Large intestine (tissue), 3 donors: ENCODE measurements at regions not wholly inside any gene's neighbourhood (a gene's known extent, or its start where the extent isn't known, plus 50 kb on each side); places are given as distances from the start of the nearest gene placed in this dataset.

Source experiments
- DNase-seq, 2 donors: peaks; one replicate each; pipeline versions ENCODE4 v3.0.0 to v3.0.0-alpha.2; 2013
- H3K27ac ChIP-seq: one replicate; pipeline ENCODE4 v1.5.1; 2013; ENCODE audit warnings: low read length
- H3K27me3 ChIP-seq: 2 replicates; pipeline ENCODE4 v1.6.1; 2013; ENCODE audit warnings: low read length; ENCODE audit not compliant: control insufficient read depth, insufficient read depth
- H3K36me3 ChIP-seq: 2 replicates; pipeline ENCODE4 v1.6.1; 2013; ENCODE audit warnings: low read length; ENCODE audit not compliant: control insufficient read depth, insufficient read depth
- H3K4me1 ChIP-seq: one replicate; pipeline ENCODE4 v1.6.1; 2013; ENCODE audit warnings: low read length; ENCODE audit not compliant: control insufficient read depth, insufficient read depth
- H3K4me3 ChIP-seq: one replicate; pipeline ENCODE4 v1.5.1; 2013; ENCODE audit warnings: low read length
- H3K9me3 ChIP-seq: one replicate; pipeline ENCODE4 v1.6.1; 2013; ENCODE audit warnings: mild to moderate bottlenecking, low read depth, low read length, moderate library complexity; ENCODE audit not compliant: control insufficient read depth
- WGBS: methylation state at CpG from one replicate; pipeline ENCODE4 v1.1.5; 2013; ENCODE audit warnings: low lambda C conversion rate; ENCODE audit not compliant: insufficient coverage; 5-methylcytosine and 5-hydroxymethylcytosine counted together

DNA sequence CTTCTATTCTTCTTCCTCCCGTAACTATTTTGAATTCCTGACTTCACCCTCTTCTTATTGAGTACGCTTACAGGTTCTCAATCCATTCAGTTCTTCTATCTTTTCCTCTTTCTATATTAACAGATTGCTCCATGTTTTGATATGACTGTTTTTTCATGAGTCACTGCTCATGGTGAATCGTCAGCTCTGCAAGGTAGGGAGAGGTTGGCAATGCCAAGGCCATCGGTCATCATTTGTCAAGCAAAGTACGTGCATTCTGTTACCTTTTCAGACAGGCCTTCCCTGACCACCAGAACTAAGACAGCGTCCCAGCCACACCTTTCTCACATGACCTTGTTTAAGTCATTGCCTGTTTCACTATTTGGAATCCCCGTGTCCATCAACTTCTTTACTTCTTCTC is 1001.9 kb upstream of the SORCS1 start:
- DNase-seq, result no peak
- no peak overlapping the region for H3K4me3 ChIP-seq
- H3K4me1 ChIP-seq, result no peaks in the 10 kb centered on the region
- 68% methylated on average over 2 of the region's 7 CpGs for WGBS
- H3K36me3 ChIP-seq, result no peaks in the 10 kb centered on the region
- no peaks in the 10 kb centered on the region for H3K27me3 ChIP-seq
- H3K9me3 ChIP-seq, result no peaks in the 10 kb centered on the region
- no peak overlapping the region for H3K27ac ChIP-seq

DNA sequence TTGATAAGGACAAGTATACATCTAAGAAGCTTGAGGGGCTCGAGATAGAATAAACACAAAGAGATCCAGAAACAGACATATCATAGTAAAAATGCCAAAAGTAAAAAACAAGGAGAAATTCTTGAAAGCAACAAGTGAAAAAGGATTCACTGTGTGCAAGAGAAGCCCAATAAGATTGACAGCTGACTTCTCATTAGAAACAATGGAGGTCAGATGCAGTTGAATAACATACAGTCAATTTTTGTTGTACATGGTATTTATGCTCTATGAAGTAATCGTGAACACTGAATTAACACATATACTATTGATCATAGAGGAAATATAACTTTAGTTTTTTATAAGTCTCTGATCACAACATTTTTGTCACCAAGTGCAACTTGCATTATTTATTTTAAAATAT is 982.8 kb upstream of the SORCS1 start:
- Histone ChIP-seq H3K4me1 (no peaks in the 10 kb centered on the region), H3K27me3 (no peaks in the 10 kb centered on the region), H3K4me3 (no peak overlapping the region), H3K27ac (no peak overlapping the region), H3K36me3 (no peaks in the 10 kb centered on the region), H3K9me3 (no peaks in the 10 kb centered on the region)
- no peak for DNase-seq
- 100% methylated on average over 1 of the region's 2 CpGs for WGBS

DNA sequence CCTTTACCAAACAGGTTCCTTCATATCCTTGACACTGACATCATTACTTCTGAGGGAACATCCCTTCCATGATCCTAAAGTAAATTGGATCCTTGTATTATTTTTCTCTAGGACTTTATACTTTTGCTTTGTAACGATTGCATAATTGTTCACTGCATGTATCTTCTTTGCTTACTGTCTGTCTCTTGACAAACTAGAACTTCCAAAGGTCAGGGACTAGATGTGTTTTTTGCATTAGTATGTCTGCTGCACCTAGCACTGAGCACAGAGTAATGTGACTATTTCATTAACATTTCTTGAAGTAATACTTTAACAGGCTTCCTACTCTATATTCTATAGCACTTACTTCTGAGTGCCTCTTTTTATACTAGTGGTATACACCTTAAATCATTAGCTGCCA is 976.6 kb upstream of the SORCS1 start:
- no peak overlapping the region for H3K27ac ChIP-seq
- no peak for DNase-seq
- 83% methylated on average over 1 of the region's 1 CpG for WGBS
- H3K36me3 ChIP-seq, result no peaks in the 10 kb centered on the region
- H3K27me3 ChIP-seq, result no peaks in the 10 kb centered on the region
- H3K4me1 ChIP-seq, result no peaks in the 10 kb centered on the region
- H3K4me3 ChIP-seq, result no peak overlapping the region
- H3K9me3 ChIP-seq, result no peaks in the 10 kb centered on the region

DNA sequence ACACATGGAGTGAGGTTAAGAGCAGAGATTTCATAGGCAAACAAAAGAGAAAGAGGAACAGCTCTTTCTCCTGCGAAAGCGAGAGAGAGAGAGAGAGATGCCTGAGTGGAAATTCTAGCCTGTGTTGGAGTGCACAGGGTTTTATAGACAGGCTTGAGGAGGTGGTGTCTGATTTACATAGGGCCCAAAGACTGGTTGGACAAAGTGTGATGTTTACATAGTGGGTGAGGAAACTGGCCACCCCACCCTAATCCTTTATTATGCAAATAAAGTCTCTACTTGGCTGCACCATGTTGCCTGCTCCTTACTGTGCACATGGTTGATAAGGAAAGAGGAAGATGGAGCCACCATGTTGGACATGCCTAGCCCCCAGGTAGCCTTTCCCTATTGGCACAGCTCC is 967.8 kb upstream of the SORCS1 start:
- WGBS, result no CpG with 5 or more reads among the region's 2 CpGs
- H3K36me3 ChIP-seq, result no peaks in the 10 kb centered on the region
- H3K4me3 ChIP-seq, result no peak overlapping the region
- H3K4me1 ChIP-seq, result no peaks in the 10 kb centered on the region
- no peak overlapping the region for H3K27ac ChIP-seq
- no peak for DNase-seq
- H3K27me3 ChIP-seq, result no peaks in the 10 kb centered on the region
- no peaks in the 10 kb centered on the region for H3K9me3 ChIP-seq

DNA sequence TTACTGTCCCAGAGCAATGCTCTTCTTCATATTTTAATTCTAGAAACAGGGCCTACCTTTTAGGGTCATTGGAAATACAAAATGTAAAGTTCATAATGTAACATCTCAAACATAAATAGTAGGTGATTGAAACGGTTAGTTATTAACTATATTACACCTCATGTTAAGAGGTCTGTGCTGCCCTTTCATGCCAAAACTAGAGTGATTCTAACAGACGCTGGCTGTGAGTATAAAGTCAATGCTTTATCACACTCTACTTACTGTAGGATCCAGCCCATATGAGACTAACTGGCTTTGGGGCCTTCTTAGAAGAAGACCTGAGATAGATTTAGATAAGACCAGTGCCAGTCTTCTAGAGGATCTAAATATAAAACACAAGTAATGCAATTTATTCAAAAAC is 966.1 kb upstream of the SORCS1 start:
- no peak overlapping the region for H3K27ac ChIP-seq
- WGBS, result no CpG with 5 or more reads among the region's 2 CpGs
- H3K9me3 ChIP-seq, result no peaks in the 10 kb centered on the region
- H3K4me3 ChIP-seq, result no peak overlapping the region
- no peaks in the 10 kb centered on the region for H3K4me1 ChIP-seq
- no peaks in the 10 kb centered on the region for H3K36me3 ChIP-seq
- no peak for DNase-seq
- no peaks in the 10 kb centered on the region for H3K27me3 ChIP-seq

DNA sequence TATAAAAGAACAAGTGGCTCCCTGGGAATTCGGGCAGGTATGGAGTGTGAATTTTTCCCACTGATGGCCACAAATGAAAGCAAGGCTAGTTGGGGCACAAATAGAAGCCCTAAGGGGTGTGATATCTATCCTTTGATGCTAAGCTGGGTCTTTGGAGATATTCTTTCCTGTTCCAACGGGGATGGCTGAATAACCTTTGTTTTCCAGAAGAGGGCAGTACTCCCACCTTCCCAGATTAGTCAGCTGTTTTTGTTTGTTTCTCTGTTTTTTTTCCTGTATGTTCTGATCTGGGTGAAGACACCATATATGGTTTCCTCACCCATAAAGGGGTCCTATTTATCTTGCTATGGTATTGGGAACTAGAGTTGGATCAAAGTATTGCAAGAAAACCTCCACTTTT is 947.7 kb upstream of the SORCS1 start:
- no peaks in the 10 kb centered on the region for H3K27me3 ChIP-seq
- H3K27ac ChIP-seq, result no peak overlapping the region
- H3K4me3 ChIP-seq, result no peak overlapping the region
- H3K9me3 ChIP-seq, result peaks cover 3% of the 10 kb centered on the region
- no peak for DNase-seq
- no peaks in the 10 kb centered on the region for H3K4me1 ChIP-seq
- WGBS, result no CpG with 5 or more reads among the region's 2 CpGs
- no peaks in the 10 kb centered on the region for H3K36me3 ChIP-seq

DNA sequence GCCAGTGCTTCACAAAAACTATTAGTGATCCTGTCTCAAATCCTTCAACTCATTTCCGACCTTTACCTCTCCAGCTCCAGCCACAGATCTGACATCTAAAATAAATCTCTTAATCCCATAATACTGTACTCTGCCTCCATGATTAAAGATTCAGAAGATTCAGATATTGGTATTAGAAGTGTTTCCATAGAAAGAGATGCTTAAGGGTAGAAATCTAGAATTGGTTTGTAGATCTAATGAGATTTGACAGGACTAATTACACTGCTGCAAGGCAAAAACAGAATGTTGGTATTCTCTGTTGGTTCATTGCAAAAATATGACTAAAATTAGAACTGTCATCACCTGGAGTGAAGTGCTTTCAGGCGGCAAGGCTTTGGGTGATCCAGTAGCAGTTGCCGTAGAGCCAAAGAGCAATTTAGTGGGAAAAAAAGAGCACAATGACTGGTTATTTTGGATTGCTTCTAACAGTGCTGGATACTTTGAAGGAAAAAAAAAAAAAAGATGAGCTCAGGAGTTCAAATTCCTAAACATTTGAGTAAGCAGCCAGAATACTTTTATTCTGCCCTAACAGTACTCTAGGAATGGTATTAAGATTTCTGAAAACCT is 940.1 kb upstream of the SORCS1 start:
- Histone ChIP-seq H3K4me1 (no peaks in the 10 kb centered on the region), H3K27me3 (no peaks in the 10 kb centered on the region), H3K4me3 (no peak overlapping the region), H3K9me3 (no peaks in the 10 kb centered on the region), H3K36me3 (no peaks in the 10 kb centered on the region), H3K27ac (no peak overlapping the region)
- WGBS, result no CpG with 5 or more reads among the region's 3 CpGs
- DNase-seq, result no peak

DNA sequence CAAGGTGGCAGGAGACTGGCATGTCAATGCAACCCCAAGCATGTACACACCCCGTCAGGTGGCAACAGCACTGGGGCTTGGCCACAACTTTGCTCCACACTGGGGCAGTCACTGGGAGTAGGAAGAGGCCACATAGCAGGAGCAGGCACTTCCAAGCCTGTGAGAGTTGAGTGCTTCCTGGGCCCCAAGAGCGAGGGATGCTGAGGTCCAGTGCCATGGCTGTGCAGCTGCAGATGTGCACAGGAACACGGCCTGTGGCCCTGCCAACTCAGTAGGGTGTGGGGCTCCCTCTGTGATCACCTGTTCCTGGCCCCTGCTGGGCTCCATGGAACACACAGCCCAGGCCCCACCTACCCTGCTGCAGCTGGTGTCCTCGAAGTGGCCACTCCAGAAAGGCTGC is 932.8 kb upstream of the SORCS1 start:
- H3K4me1 ChIP-seq, result no peaks in the 10 kb centered on the region
- no CpG with 5 or more reads among the region's 4 CpGs for WGBS
- no peak overlapping the region for H3K4me3 ChIP-seq
- DNase-seq, result no peak
- no peaks in the 10 kb centered on the region for H3K9me3 ChIP-seq
- no peaks in the 10 kb centered on the region for H3K27me3 ChIP-seq
- H3K36me3 ChIP-seq, result no peaks in the 10 kb centered on the region
- H3K27ac ChIP-seq, result no peak overlapping the region

DNA sequence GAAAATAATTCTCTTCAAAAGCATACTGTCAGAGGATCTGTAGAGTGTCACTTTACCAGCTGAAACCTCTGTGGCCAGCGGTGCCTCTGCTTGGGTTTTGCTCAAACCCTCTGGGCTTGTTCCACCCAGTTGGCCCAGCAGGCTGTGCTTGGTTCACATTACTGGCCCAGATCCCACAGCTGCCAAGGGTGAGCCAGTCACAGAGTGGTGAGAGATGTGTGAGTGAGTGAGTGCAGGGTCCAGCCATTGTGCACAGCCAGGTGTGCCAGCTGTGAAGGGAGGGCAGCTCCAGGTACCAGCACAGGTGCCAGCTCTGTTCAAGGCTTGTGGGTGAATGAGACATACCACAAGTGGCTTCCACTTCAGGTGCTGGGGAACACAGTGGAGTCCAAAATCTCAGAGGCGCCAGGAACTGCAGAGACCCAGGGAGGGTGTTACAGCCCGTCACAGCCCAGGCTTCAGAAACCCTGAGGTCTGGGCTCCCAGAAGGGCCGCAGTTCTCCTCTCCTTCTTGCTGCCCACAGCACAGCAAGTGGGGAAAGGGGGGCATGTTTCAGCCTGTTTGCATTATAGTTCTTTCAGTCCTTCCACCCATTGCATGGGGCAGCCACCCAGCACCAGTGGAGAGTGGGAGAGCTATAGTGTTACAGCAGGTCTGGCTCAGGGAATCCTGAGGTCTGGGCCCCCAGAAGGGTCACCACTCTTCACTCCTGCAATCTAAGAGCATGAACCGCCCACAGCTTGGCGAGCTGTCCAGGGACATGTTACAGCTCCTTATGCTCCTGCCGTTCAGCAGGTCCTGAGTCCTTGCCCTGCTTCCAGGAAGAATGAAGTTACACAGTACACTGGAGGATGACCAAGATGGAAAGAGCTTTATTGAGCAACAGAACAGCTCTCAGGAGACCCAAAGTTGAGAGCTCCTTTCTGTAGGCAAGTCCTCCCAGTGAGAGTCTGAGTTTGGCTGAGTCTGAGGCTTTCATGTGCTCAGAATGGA is 931.7 kb upstream of the SORCS1 start:
- no peaks in the 10 kb centered on the region for H3K36me3 ChIP-seq

DNA sequence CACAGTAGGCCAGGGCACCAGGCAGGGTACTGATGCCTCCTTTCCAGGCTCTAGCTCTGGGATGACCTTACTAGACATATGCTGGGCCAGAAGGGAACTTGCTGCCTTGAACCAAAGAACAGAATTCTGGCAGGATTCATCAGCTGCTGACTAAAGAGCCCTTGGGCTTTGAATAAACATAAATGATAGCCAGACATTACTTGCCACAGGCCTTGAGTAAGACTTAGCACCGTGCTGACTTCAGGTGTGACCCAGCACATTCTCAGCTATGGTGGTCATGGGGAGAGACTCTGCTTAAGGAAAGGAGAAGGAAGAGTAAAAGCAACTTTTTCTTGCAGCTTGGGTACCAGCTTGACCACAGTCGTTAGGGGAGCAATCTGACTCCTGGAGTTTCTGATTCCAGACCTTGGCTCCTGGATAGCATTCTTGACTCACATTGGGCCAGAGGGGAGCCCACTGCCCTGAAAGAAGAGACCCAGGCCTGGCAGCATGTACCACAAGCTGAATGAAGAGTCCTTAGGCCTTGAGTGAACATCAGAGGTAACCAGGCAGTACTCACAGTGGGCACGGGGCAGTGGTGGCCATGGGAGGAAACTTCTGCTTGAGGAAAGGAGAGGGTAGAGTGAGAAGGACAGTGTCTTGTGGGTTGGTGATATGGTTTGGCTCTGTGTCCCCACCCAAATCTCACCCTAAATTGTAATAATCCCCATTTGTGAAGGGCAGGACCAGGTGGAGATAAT is 926.1 kb upstream of the SORCS1 start:
- H3K36me3 ChIP-seq, result no peaks in the 10 kb centered on the region
- H3K9me3 ChIP-seq, result no peaks in the 10 kb centered on the region
- no peak overlapping the region for H3K27ac ChIP-seq
- H3K4me1 ChIP-seq, result no peaks in the 10 kb centered on the region
- WGBS, result no CpG with 5 or more reads among the region's 3 CpGs
- H3K27me3 ChIP-seq, result no peaks in the 10 kb centered on the region
- no peak for DNase-seq
- H3K4me3 ChIP-seq, result no peak overlapping the region

More for the DNA sequence above, 931.7 kb upstream of the SORCS1 start:
- no CpG with 5 or more reads among the region's 7 CpGs for WGBS
- Histone ChIP-seq H3K27ac (no peak overlapping the region), H3K9me3 (no peaks in the 10 kb centered on the region), H3K4me1 (no peaks in the 10 kb centered on the region), H3K27me3 (no peaks in the 10 kb centered on the region), H3K4me3 (no peak overlapping the region)
- DNase-seq, result no peak
